Adrenal gland (tissue), 9 donors: ENCODE measurements at regions not wholly inside any gene's neighbourhood (a gene's known extent, or its start where the extent isn't known, plus 50 kb on each side); places are given as distances from the start of the nearest gene placed in this dataset.

Experiments
- DNase-seq, 7 donors: peaks; one replicate each; pipeline ENCODE4 v3.0.0-alpha.2; 2019 to 2020
- H3K27ac ChIP-seq, 5 donors: fragments of 200-600 bp; sonication (generic) in 4 of 5; 1 replicate in 3 of 5; 2 replicates in 2 of 5; pipeline versions ENCODE4 v1.5.1 to v1.8.0; 2016 to 2020; ENCODE audit warnings: mild to moderate bottlenecking in 1 of 5
- H3K27me3 ChIP-seq: fragments of 200-600 bp; 2 replicates; pipeline ENCODE4 v1.8.0; 2021
- H3K36me3 ChIP-seq, 2 donors: fragments of 200-600 bp; replicated peaks in 1 of 2; 1 replicate in 1 of 2; 2 replicates in 1 of 2; pipeline versions ENCODE4 v1.5.1 to v1.8.0; 2018 to 2022
- H3K4me1 ChIP-seq, 2 donors: fragments of 200-600 bp; replicated peaks in 1 of 2; 1 replicate in 1 of 2; 2 replicates in 1 of 2; pipeline versions ENCODE4 v1.5.1 to v1.8.0; 2018 to 2021
- H3K4me3 ChIP-seq, 4 donors: fragments of 200-600 bp; sonication (generic) in 3 of 4; one replicate each; pipeline ENCODE4 v1.5.1; 2016 to 2018
- H3K9me3 ChIP-seq, 3 donors: fragments of 200-600 bp; sonication (generic) in 1 of 3; replicated peaks in 1 of 3; 1 replicate in 2 of 3; 2 replicates in 1 of 3; pipeline versions ENCODE4 v1.5.1 to v1.8.0; 2016 to 2021
- POLR2A ChIP-seq, 2 donors: fragments of 450-650 bp; IDR thresholded peaks; one replicate each; pipeline ENCODE4 v1.6.1; 2017; ENCODE audit warnings: antibody characterized with exemption in 2 of 2, mild to moderate bottlenecking in 2 of 2, moderate library complexity in 1 of 2
- WGBS, 4 donors: extraction: QIAGEN DNeasy Blood & Tissue Kit in 2 of 4; methylation state at CpG; one replicate each; pipeline versions ENCODE4 v1.1.5 to v1.1.7; 2013 to 2017; 5-methylcytosine and 5-hydroxymethylcytosine counted together
- intact Hi-C, 2 donors: fragments of 100-400 bp; cut with DNase I; formaldehyde crosslinking; loops; one replicate each; pipeline versions ENCODE4 v1.14.1 to v1.15.0; 2022 to 2023
- TF ChIP-seq, protein P1 (sequence below), 6 experiments: fragments of 450-650 bp in 4 of 6; fragments of 200-600 bp in 2 of 6; sonication (generic) in 1 of 6; IDR thresholded peaks; 1 replicate in 5 of 6; 2 replicates in 1 of 6; pipeline versions ENCODE4 v1.5.1 to v1.8.0; 2016 to 2021; ENCODE audit warnings: antibody characterized with exemption in 6 of 6, mild to moderate bottlenecking in 2 of 6, moderate library complexity in 1 of 6
- donor health status: healthy with polysubstance abuse.
- donor health status: Bipolar disorder and iron deficiency.
- donor health status: DM: yes; HTN: yes; CAD: no.
- donor health status: DM: no; HTN: no; CAD: no.
- donor health status: DM: no; HTN: no; CAD: no.

DNA sequence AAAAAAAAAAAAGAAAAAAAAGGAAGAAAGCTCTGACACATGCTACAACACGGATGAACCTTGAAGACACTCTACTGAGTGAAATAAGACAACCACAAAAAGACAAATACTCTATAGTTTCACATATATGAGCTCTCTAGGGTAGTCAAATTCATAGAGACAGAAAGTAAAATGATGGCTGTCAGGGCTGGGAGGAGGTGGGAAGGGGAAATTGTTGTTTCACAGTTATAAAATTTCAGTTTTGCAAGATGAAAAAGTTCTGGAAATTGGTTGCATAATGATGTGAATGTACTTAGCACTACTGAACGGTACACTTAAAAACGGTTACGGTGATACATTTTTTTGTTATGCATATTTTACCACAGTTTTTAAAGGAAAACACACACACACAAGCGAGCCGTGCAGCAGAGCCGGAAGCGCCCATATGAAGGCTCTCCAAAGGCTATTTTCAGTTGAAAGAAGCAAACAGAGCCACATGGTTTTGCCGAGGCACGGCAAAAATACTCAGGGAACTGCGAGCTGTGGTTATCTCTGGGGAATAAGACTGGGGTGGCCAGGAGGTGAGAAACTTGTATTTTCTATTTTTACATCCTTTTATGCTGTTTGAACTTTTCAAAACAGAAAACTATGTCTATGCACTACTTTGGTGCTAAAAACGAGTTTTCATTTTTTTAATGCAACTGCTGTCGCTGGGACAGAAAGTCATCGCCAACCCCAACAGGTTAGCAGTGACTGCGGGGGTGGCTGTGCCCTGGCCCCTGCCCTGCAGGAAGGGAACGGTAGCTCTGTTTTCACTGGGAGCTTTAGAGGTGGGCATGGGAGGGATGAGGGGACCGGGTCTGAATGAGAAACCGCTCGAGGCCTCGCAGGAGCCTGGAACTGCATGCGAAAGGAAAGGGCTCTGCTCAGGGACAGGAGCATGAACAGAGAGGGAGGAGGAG lies 132.9 kb downstream of the OAT start:
- intact Hi-C loops: no loop called here
- no peaks in the 10 kb centered on the region for H3K9me3 ChIP-seq
- WGBS, 4 donors: 62 to 69% (median 66%) methylated on average over 21 of the region's 21 CpGs
- no peak for TF ChIP-seq POLR2A (IDR thresholded peaks at IDR 0.05)
- TF ChIP-seq, protein P1, sequence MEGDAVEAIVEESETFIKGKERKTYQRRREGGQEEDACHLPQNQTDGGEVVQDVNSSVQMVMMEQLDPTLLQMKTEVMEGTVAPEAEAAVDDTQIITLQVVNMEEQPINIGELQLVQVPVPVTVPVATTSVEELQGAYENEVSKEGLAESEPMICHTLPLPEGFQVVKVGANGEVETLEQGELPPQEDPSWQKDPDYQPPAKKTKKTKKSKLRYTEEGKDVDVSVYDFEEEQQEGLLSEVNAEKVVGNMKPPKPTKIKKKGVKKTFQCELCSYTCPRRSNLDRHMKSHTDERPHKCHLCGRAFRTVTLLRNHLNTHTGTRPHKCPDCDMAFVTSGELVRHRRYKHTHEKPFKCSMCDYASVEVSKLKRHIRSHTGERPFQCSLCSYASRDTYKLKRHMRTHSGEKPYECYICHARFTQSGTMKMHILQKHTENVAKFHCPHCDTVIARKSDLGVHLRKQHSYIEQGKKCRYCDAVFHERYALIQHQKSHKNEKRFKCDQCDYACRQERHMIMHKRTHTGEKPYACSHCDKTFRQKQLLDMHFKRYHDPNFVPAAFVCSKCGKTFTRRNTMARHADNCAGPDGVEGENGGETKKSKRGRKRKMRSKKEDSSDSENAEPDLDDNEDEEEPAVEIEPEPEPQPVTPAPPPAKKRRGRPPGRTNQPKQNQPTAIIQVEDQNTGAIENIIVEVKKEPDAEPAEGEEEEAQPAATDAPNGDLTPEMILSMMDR (IDR thresholded peaks at IDR 0.05): no peak
- no peaks in the 10 kb centered on the region for H3K27me3 ChIP-seq
- H3K27ac ChIP-seq: peak overlapping the region in 1 of 5 donors; percentile 17
- peak in 1 of 7 donors; percentile 17 for DNase-seq
- no peaks in the 10 kb centered on the region for H3K36me3 ChIP-seq
- H3K4me3 ChIP-seq: no peak overlapping the region
- H3K4me1 ChIP-seq: no peaks in the 10 kb centered on the region

GRCh38 chr10:124283949-124284250 lies 134.8 kb downstream of the OAT start:
- no peaks in the 10 kb centered on the region for H3K4me1 ChIP-seq
- 76 to 79% (median 77%) methylated on average over 9 of the region's 9 CpGs for WGBS, 4 donors
- no peak for TF ChIP-seq POLR2A (IDR thresholded peaks at IDR 0.05)
- H3K27me3 ChIP-seq: no peaks in the 10 kb centered on the region
- H3K9me3 ChIP-seq: no peaks in the 10 kb centered on the region
- no peak overlapping the region for H3K27ac ChIP-seq
- H3K4me3 ChIP-seq: no peak overlapping the region
- intact Hi-C loops: no loop called here
- no peaks in the 10 kb centered on the region for H3K36me3 ChIP-seq
- no peak for DNase-seq

- Histone ChIP-seq H3K36me3 (no peaks in the 10 kb centered on the region), H3K9me3 (no peaks in the 10 kb centered on the region), H3K4me3 (no peak overlapping the region), H3K27ac (no peak overlapping the region), H3K4me1 (no peaks in the 10 kb centered on the region), H3K27me3 (no peaks in the 10 kb centered on the region)
- TF ChIP-seq, protein P1 (IDR thresholded peaks at IDR 0.05): no peak
- no peak for TF ChIP-seq POLR2A (IDR thresholded peaks at IDR 0.05)
- 69 to 80% (median 76%) methylated on average over 4 to 8 of the region's 8 CpGs for WGBS, 4 donors
- intact Hi-C loops: no loop called here
- DNase-seq: no peak
Measured at GRCh38 chr10:124283215-124283948, 135.3 kb downstream of the OAT start.

DNA sequence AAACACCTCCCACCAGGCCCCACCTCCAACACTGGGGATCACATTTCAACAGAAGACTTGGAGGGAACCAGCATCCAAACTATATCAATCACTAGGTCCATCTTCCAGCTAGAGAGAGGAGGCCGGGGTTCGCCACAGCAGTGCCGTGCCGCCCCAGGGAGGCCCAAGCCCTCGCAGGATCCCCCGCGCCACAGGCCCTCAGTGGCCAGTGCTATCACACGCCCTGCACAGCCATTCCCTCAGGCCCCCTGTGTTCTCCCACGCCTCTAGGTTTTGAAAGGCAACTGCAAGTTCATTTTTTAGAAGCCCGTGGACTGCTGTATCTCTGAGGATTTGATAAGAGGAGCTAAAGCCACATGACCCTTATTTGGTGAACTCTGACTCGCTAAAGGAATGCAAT lies 136.4 kb downstream of the OAT start:
- Histone ChIP-seq H3K36me3 (no peaks in the 10 kb centered on the region), H3K4me1 (no peaks in the 10 kb centered on the region), H3K27me3 (no peaks in the 10 kb centered on the region), H3K27ac (no peak overlapping the region), H3K9me3 (no peaks in the 10 kb centered on the region), H3K4me3 (no peak overlapping the region)
- intact Hi-C loops: no loop called here
- no peak for DNase-seq
- WGBS, 4 donors: 79 to 94% (median 91%) methylated on average over 9 to 11 of the region's 11 CpGs
- TF ChIP-seq, protein P1 (IDR thresholded peaks at IDR 0.05): no peak
- TF ChIP-seq POLR2A (IDR thresholded peaks at IDR 0.05): no peak
